Smooth muscle cell (in vitro differentiated cells): ENCODE measurements at regions not wholly inside any gene's neighbourhood (a gene's known extent, or its start where the extent isn't known, plus 50 kb on each side); places are given as distances from the start of the nearest gene placed in this dataset.

Experiments used
- DNase-seq: peaks from one replicate; lab custom pipeline; 2025; ENCODE audit not compliant: unreplicated experiment; lab: John Stamatoyannopoulos, UW
- H2AFZ ChIP-seq: fragments of 200-600 bp; sonication (generic); 2 replicates; pipeline ENCODE4 v1.6.0; 2016; ENCODE audit warnings: antibody characterized with exemption, low read depth, mild to moderate bottlenecking
- H3F3A ChIP-seq: fragments of 200-600 bp; sonication (generic); 2 replicates; pipeline ENCODE4 v1.6.0; 2017; ENCODE audit warnings: antibody characterized with exemption, low read depth
- H3K27ac ChIP-seq: fragments of 200-600 bp; sonication (generic); 2 replicates; pipeline ENCODE4 v1.5.1; 2016; ENCODE audit warnings: low read depth, mild to moderate bottlenecking
- H3K27me3 ChIP-seq: fragments of 200-600 bp; sonication (generic); 2 replicates; pipeline ENCODE4 v1.6.1; 2016; ENCODE audit warnings: low read depth, mild to moderate bottlenecking
- H3K36me3 ChIP-seq: fragments of 200-600 bp; sonication (generic); 2 replicates; pipeline ENCODE4 v1.5.1; 2016; ENCODE audit warnings: low read depth
- H3K4me1 ChIP-seq: fragments of 200-600 bp; sonication (generic); 2 replicates; pipeline ENCODE4 v1.5.1; 2016; ENCODE audit warnings: low read depth
- H3K4me2 ChIP-seq: fragments of 200-600 bp; sonication (generic); 2 replicates; pipeline ENCODE4 v1.6.0; 2016; ENCODE audit warnings: mild to moderate bottlenecking
- H3K4me3 ChIP-seq: fragments of 200-600 bp; sonication (generic); 2 replicates; pipeline ENCODE4 v1.5.1; 2016; ENCODE audit warnings: mild to moderate bottlenecking
- H3K79me2 ChIP-seq: fragments of 200-600 bp; sonication (generic); 2 replicates; pipeline ENCODE4 v1.6.0; 2016; ENCODE audit warnings: low read depth, mild to moderate bottlenecking
- H3K9ac ChIP-seq: fragments of 200-600 bp; sonication (generic); 2 replicates; pipeline ENCODE4 v1.6.0; 2016; ENCODE audit warnings: low read depth
- H3K9me3 ChIP-seq: fragments of 200-600 bp; sonication (generic); replicated peaks from 2 replicates; pipeline ENCODE4 v1.5.1; 2016; ENCODE audit warnings: low read depth
- H4K20me1 ChIP-seq: fragments of 200-600 bp; sonication (generic); 2 replicates; pipeline ENCODE4 v1.6.0; 2016; ENCODE audit warnings: low read depth
- CTCF ChIP-seq: fragments of 200-600 bp; sonication (generic); IDR thresholded peaks from 2 replicates; pipeline ENCODE4 v1.5.1; 2017; ENCODE audit warnings: borderline replicate concordance, mild to moderate bottlenecking, antibody characterized with exemption; ENCODE audit not compliant: insufficient read depth, poor library complexity, severe bottlenecking
- WGBS: methylation state at CpG from one replicate; pipeline ENCODE4 v1.1.7; 2016; ENCODE audit warnings: low lambda C conversion rate; 5-methylcytosine and 5-hydroxymethylcytosine counted together

DNA sequence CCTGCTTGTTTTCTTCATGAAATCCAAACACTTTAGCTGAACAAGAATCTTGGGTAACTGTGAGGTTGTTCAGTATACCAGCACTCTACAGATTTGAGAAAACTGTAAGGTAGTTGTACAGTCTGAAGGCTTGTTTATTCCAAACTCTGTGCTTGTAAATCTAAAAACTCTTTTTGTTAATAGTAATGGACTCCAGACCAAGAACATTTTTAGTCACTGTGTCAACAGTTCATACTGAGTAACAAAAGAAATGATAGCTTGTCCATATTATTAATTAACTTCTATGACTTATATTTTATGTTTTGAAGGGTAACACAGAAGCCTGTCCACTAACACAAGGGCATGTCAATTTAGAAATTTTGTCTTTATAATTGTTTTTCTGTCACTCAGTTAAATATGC, 72.2 kb upstream of the KYNU start:
- Histone ChIP-seq H3K4me3 (no peak overlapping the region), H3K9me3 (no peaks in the 10 kb centered on the region), H3K4me2 (no peak overlapping the region), H3K79me2 (no peaks in the 10 kb centered on the region), H3K9ac (no peak overlapping the region), H2AFZ (peak overlapping the region; percentile 11), H4K20me1 (no peaks in the 10 kb centered on the region), H3K4me1 (no peaks in the 10 kb centered on the region), H3K27ac (no peak overlapping the region), H3K36me3 (no peaks in the 10 kb centered on the region), H3K27me3 (no peaks in the 10 kb centered on the region), H3F3A (no peaks in the 10 kb centered on the region)
- DNase-seq, result no peak
- no peak for TF ChIP-seq CTCF

- Histone ChIP-seq H3K27me3 (no peaks in the 10 kb centered on the region), H3K4me2 (no peak overlapping the region), H4K20me1 (no peaks in the 10 kb centered on the region), H3K9ac (no peak overlapping the region), H3K9me3 (no peaks in the 10 kb centered on the region), H3K4me1 (no peaks in the 10 kb centered on the region), H2AFZ (no peak overlapping the region), H3K27ac (no peak overlapping the region), H3K79me2 (no peaks in the 10 kb centered on the region), H3F3A (no peaks in the 10 kb centered on the region), H3K36me3 (no peaks in the 10 kb centered on the region), H3K4me3 (no peak overlapping the region)
- TF ChIP-seq CTCF, result no peak
- no peak for DNase-seq
Observed at GRCh38 chr2:142803158-142803557, 74.3 kb upstream of the KYNU start.

GRCh38 chr2:142796588-142796987, 80.9 kb upstream of the KYNU start:
- Histone ChIP-seq H3K4me3 (no peak overlapping the region), H4K20me1 (no peaks in the 10 kb centered on the region), H3K9me3 (no peaks in the 10 kb centered on the region), H3K27ac (no peak overlapping the region), H3K79me2 (no peaks in the 10 kb centered on the region), H3K4me2 (no peak overlapping the region), H3K36me3 (no peaks in the 10 kb centered on the region), H2AFZ (peak overlapping the region; percentile 49), H3K4me1 (no peaks in the 10 kb centered on the region), H3F3A (no peaks in the 10 kb centered on the region), H3K27me3 (no peaks in the 10 kb centered on the region), H3K9ac (no peak overlapping the region)
- no peak for TF ChIP-seq CTCF
- 87% methylated on average over 1 of the region's 1 CpG for WGBS
- no peak for DNase-seq

DNA sequence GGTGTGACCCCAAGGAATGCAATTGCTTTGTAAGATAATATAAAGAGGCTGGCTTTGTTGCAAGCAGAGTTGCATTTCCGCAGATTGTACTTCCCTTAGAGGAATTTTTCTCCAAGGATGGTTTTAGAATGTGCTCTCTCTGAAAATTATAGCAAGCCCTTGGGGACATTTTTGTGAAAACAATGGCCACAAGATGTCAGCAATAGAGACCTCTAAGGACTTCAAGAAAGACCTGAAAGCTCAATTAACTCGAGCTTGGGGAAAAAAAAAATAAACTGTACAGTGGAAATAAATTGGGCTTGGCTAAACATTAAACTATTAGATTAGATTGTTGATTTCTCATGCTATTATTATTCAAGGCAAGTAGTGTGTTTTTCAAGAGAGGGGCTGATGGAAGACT, 81.3 kb upstream of the KYNU start:
- H3K79me2 ChIP-seq, result no peaks in the 10 kb centered on the region
- WGBS, result 69% methylated on average over 2 of the region's 2 CpGs
- H3K27ac ChIP-seq, result no peak overlapping the region
- no peak overlapping the region for H2AFZ ChIP-seq
- H3K4me3 ChIP-seq, result no peak overlapping the region
- no peaks in the 10 kb centered on the region for H3K9me3 ChIP-seq
- H3K36me3 ChIP-seq, result no peaks in the 10 kb centered on the region
- DNase-seq, result no peak
- H3F3A ChIP-seq, result no peaks in the 10 kb centered on the region
- TF ChIP-seq CTCF, result no peak
- H3K27me3 ChIP-seq, result no peaks in the 10 kb centered on the region
- no peaks in the 10 kb centered on the region for H4K20me1 ChIP-seq
- H3K4me2 ChIP-seq, result no peak overlapping the region
- no peak overlapping the region for H3K9ac ChIP-seq
- H3K4me1 ChIP-seq, result no peaks in the 10 kb centered on the region
